ENCODE measurements at regions not wholly inside any gene's neighbourhood (a gene's known extent, or its start where the extent isn't known, plus 50 kb on each side); places are given as distances from the start of the nearest gene placed in this dataset.

GRCh38 chr5:29750453-29750852 is 1443.0 kb upstream of the CDH6 start:
- TF ChIP-seq CTCF (IDR thresholded peaks at IDR 0.05) (no peak), POLR2AphosphoS5 (IDR thresholded peaks at IDR 0.05; ENCODE audit: insufficient read depth in 1 of 2, low read depth in 1 of 2) (no peak), POLR2A (IDR thresholded peaks at IDR 0.05) (no peak)
